Left ventricle myocardium inferior (tissue), 1 donor: ENCODE measurements at regions not wholly inside any gene's neighbourhood (a gene's known extent, or its start where the extent isn't known, plus 50 kb on each side); places are given as distances from the start of the nearest gene placed in this dataset.

Source experiments
- DNase-seq: peaks from one replicate; pipeline ENCODE4 v3.0.0-alpha.2; 2020
- H3K27ac ChIP-seq: fragments of 200-600 bp; replicated peaks from 2 replicates; pipeline ENCODE4 v1.8.0; 2021
- H3K27me3 ChIP-seq: fragments of 200-600 bp; 2 replicates; pipeline ENCODE4 v1.8.0; 2021; ENCODE audit warnings: low read depth
- H3K36me3 ChIP-seq: fragments of 200-600 bp; 2 replicates; pipeline ENCODE4 v1.8.0; 2021
- H3K4me1 ChIP-seq: fragments of 200-600 bp; 2 replicates; pipeline ENCODE4 v1.8.0; 2021
- H3K4me3 ChIP-seq: fragments of 200-600 bp; 2 replicates; pipeline ENCODE4 v1.8.0; 2021; ENCODE audit warnings: mild to moderate bottlenecking, moderate library complexity
- H3K9me3 ChIP-seq: fragments of 200-600 bp; replicated peaks from 2 replicates; pipeline ENCODE4 v1.8.0; 2021
- CTCF ChIP-seq: fragments of 200-600 bp; IDR thresholded peaks from 2 replicates; pipeline ENCODE4 v1.8.0; 2021; ENCODE audit warnings: antibody characterized with exemption, mild to moderate bottlenecking, borderline replicate concordance
- intact Hi-C: fragments of 100-400 bp; cut with micrococcal nuclease; formaldehyde crosslinking; loops from one replicate; pipeline ENCODE4 v1.11.0; 2022
- donor health status: DM: no; HTN: yes; CAD: no; lungs with severe emphysema.

- Histone ChIP-seq H3K27me3 (no peaks in the 10 kb centered on the region), H3K4me3 (no peak overlapping the region), H3K9me3 (no peaks in the 10 kb centered on the region), H3K4me1 (no peaks in the 10 kb centered on the region), H3K27ac (no peak overlapping the region), H3K36me3 (no peaks in the 10 kb centered on the region)
- no peak for TF ChIP-seq CTCF
- intact Hi-C loops = no loop called here
- no peak for DNase-seq
Observed at GRCh38 chr18:60892441-60892840, 440.8 kb upstream of the CDH20 start.

DNA sequence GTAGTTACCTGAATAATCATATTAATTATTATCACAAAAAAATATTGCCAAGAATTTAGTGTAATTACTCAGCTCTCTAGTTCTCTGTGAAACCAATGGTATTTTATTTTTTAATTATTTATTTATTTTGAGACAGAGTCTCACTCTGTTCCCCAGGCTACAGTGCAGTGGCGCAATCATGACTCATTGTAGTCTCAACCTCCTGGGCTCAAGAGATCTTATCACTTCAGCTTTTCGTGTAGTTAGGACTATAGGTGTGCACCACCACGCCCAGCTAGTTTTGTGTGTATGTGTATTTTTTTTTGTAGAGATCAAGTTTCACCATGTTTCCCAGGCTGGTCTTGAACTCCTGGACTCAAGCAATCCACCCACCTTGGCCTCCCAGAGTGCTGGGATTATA, 440.4 kb upstream of the CDH20 start:
- no peaks in the 10 kb centered on the region for H3K9me3 ChIP-seq
- H3K4me1 ChIP-seq = no peaks in the 10 kb centered on the region
- H3K27me3 ChIP-seq = no peaks in the 10 kb centered on the region
- TF ChIP-seq CTCF = no peak
- intact Hi-C loops = no loop called here
- no peaks in the 10 kb centered on the region for H3K36me3 ChIP-seq
- DNase-seq = no peak
- no peak overlapping the region for H3K4me3 ChIP-seq
- no peak overlapping the region for H3K27ac ChIP-seq

DNA sequence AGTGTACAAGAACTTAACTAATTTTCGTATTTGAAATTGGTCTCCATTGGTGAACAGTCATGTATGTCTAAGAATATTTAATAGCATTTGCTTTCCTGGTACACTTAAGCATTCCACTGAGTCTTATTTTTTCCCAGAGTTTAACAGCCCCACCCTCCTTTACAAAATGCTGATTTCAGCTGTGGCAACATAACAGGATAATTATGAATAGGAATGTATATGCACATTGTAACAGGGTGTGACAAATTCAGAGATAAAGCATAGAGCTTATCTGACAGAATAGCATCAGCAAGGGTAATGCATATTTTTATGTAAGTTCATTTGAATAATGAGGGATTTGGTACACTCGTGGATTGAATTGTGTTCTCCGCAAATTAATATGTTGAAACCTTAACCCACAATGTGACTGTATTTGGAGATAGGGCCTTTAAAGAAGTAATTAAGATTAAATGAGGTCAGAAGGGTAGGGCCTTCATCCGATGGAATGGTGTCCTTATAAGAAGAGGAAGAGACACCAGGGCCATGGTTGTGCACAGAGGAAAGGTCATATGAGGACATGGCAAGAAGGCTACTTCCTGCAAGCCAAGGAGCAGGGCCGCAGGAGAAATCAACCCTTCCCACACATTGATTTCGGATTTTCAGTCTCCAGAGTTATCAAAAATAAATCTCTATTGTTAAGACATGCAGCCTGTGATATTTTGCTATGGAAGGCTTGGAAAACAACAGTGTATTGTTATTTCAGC, 439.7 kb upstream of the CDH20 start:
- DNase-seq = no peak
- Histone ChIP-seq H3K27me3 (no peaks in the 10 kb centered on the region), H3K4me3 (no peak overlapping the region), H3K4me1 (no peaks in the 10 kb centered on the region), H3K9me3 (no peaks in the 10 kb centered on the region), H3K36me3 (no peaks in the 10 kb centered on the region), H3K27ac (no peak overlapping the region)
- intact Hi-C loops = no loop called here
- TF ChIP-seq CTCF = no peak

DNA sequence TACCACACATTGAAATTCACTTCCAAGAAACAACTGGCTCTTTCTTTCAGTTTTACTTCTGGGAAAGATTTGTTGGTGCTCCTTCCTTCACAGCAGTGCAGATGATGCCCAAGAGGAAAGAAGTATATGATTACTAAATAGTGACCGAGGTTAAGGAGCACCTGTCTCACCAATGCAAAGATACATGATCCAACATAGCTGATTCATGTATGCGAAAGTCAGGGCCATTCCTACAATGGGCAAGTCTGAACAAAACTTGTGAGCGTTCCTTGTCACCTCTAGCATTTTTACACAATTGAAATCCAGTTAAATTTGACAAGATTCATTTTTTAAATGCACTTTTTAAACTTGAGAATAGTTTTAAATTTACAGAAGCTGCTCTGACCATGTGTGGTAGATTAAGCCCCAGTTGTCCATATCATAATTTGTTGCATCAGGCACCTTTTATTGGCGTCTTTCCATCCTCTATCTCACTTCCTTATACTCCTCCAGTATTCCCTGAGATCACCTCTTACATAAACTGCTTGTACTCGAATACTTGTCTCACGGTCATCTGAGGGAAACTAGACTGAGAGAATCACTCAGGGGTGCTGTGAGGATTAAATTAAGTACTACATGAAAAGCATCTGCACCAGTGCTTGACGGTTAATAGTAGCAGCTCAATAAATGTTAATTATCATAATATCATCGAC, 438.8 kb upstream of the CDH20 start:
- Histone ChIP-seq H3K4me1 (no peaks in the 10 kb centered on the region), H3K27ac (no peak overlapping the region), H3K4me3 (no peak overlapping the region), H3K27me3 (no peaks in the 10 kb centered on the region), H3K9me3 (no peaks in the 10 kb centered on the region), H3K36me3 (no peaks in the 10 kb centered on the region)
- no peak for DNase-seq
- TF ChIP-seq CTCF = no peak
- intact Hi-C loops = no loop called here

DNA sequence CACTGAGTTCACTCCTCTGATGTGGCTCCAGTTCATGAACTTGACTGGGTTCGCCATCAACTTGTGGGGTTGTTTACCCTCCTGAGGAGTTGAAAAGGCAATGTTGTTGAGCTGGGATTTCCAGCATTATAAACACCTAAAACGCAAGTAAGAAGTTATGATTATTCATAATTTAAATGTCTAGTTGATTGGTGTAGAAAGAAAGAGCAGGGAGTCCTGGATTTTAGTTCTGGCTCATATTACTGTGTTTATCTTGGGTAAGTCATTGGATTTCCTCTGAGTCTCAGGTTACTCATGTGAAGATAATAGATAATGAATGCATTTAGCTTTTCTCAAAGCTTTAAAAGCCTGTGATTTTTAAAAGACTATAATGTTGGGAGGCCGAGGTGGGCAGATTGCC, 438.0 kb upstream of the CDH20 start:
- intact Hi-C loops = no loop called here

More for the DNA sequence above, 438.0 kb upstream of the CDH20 start:
- no peak overlapping the region for H3K4me3 ChIP-seq
- no peak for TF ChIP-seq CTCF
- no peaks in the 10 kb centered on the region for H3K27me3 ChIP-seq
- H3K9me3 ChIP-seq = no peaks in the 10 kb centered on the region
- no peak overlapping the region for H3K27ac ChIP-seq
- no peaks in the 10 kb centered on the region for H3K36me3 ChIP-seq
- DNase-seq = no peak
- no peaks in the 10 kb centered on the region for H3K4me1 ChIP-seq
